GM23338 (cell line): ENCODE measurements at regions not wholly inside any gene's neighbourhood (a gene's known extent, or its start where the extent isn't known, plus 50 kb on each side); places are given as distances from the start of the nearest gene placed in this dataset.

Experiments used
- ATAC-seq: fragments of 200-7000 bp; cut with Tn5 transposase; 3 replicates; pipeline ENCODE4 v1.9.1; 2020
- DNase-seq: peaks from one replicate; pipeline ENCODE4 v3.0.0-alpha.2; 2015; ENCODE audit warnings: low spot score
- H2AFZ ChIP-seq: fragments of 200-600 bp; sonication (generic); 2 replicates; pipeline ENCODE4 v1.8.0; 2016; ENCODE audit warnings: antibody characterized with exemption, mild to moderate bottlenecking, moderate library complexity
- H3F3A ChIP-seq: fragments of 200-600 bp; sonication (generic); replicated peaks from 2 replicates; pipeline ENCODE4 v1.8.0; 2017; ENCODE audit warnings: antibody characterized with exemption, mixed run types, low read depth
- H3K27ac ChIP-seq: fragments of 200-600 bp; sonication (generic); 2 replicates; pipeline ENCODE4 v1.6.1; 2016; ENCODE audit warnings: low read depth
- H3K27me3 ChIP-seq: fragments of 200-600 bp; sonication (generic); 2 replicates; pipeline ENCODE4 v1.8.0; 2016; ENCODE audit warnings: mild to moderate bottlenecking, mixed run types, moderate library complexity; ENCODE audit not compliant: insufficient read depth
- H3K36me3 ChIP-seq: fragments of 200-600 bp; sonication (generic); 2 replicates; pipeline ENCODE4 v1.8.0; 2016; ENCODE audit warnings: mild to moderate bottlenecking; ENCODE audit not compliant: insufficient read depth
- H3K4me1 ChIP-seq: fragments of 200-600 bp; sonication (generic); 2 replicates; pipeline ENCODE4 v1.8.0; 2016; ENCODE audit warnings: mild to moderate bottlenecking, moderate library complexity; ENCODE audit not compliant: insufficient read depth
- H3K4me2 ChIP-seq: fragments of 200-600 bp; sonication (generic); 2 replicates; pipeline ENCODE4 v1.7.1; 2017; ENCODE audit warnings: mixed run types
- H3K4me3 ChIP-seq: fragments of 200-600 bp; sonication (generic); 2 replicates; pipeline ENCODE4 v1.6.1; 2016; ENCODE audit warnings: mixed run types
- H3K79me2 ChIP-seq: fragments of 200-600 bp; sonication (generic); replicated peaks from 2 replicates; pipeline ENCODE4 v1.8.0; 2017; ENCODE audit warnings: mild to moderate bottlenecking; ENCODE audit not compliant: insufficient read depth
- H3K9me2 ChIP-seq: fragments of 200-600 bp; sonication (generic); 2 replicates; pipeline ENCODE4 v1.8.0; 2017; ENCODE audit not compliant: insufficient read depth
- H4K20me1 ChIP-seq: fragments of 200-600 bp; sonication (generic); replicated peaks from 2 replicates; pipeline ENCODE4 v1.8.0; 2017; ENCODE audit warnings: mild to moderate bottlenecking; ENCODE audit not compliant: insufficient read depth
- H3K27ac Mint-ChIP-seq: 2 replicates; pipeline ENCODE4 v1.8.0; 2020; ENCODE audit warnings: inconsistent platforms, mild to moderate bottlenecking, moderate library complexity, mixed read lengths
- H3K27me3 Mint-ChIP-seq: 3 replicates; pipeline ENCODE4 v1.8.0; 2022; ENCODE audit warnings: low read depth, mild to moderate bottlenecking, moderate library complexity, mixed read lengths, inconsistent platforms; ENCODE audit not compliant: insufficient read depth, poor library complexity
- H3K36me3 Mint-ChIP-seq: 3 replicates; pipeline ENCODE4 v1.8.0; 2021; ENCODE audit warnings: low read depth, mild to moderate bottlenecking, inconsistent platforms, moderate library complexity, mixed read lengths
- H3K4me1 Mint-ChIP-seq: 3 replicates; pipeline ENCODE4 v1.8.0; 2020; ENCODE audit warnings: mild to moderate bottlenecking, inconsistent platforms, mixed read lengths
- H3K4me3 Mint-ChIP-seq: 3 replicates; pipeline ENCODE4 v1.8.0; 2021; ENCODE audit warnings: moderate library complexity, mild to moderate bottlenecking, inconsistent platforms, mixed read lengths
- H3K9me3 Mint-ChIP-seq: 3 replicates; pipeline ENCODE4 v1.8.0; 2020; ENCODE audit warnings: moderate library complexity, mild to moderate bottlenecking, inconsistent platforms, mixed read lengths
- CTCF ChIP-seq, 2 experiments: fragments of 200-600 bp in 1 of 2; sonication (generic) in 1 of 2; conservative IDR thresholded peaks; 2 replicates each; pipeline versions ENCODE4 v1.5.1 to v1.6.1; 2016 to 2017; ENCODE audit warnings: antibody characterized with exemption in 2 of 2, low read depth in 2 of 2, mild to moderate bottlenecking in 2 of 2, moderate library complexity in 1 of 2
- EZH2 ChIP-seq: fragments of 200-600 bp; sonication (generic); IDR thresholded peaks from one replicate; pipeline ENCODE4 v1.8.0; 2017; ENCODE audit warnings: antibody characterized with exemption, mild to moderate bottlenecking, low read depth; ENCODE audit not compliant: unreplicated experiment
- JUNB ChIP-seq: IDR thresholded peaks from one replicate; pipeline ENCODE4 v1.6.1; 2016; ENCODE audit warnings: antibody characterized with exemption; ENCODE audit not compliant: unreplicated experiment
- REST ChIP-seq: IDR thresholded peaks from one replicate; pipeline ENCODE4 v1.6.1; 2018; ENCODE audit warnings: antibody characterized with exemption; ENCODE audit not compliant: unreplicated experiment
- ZNF114 ChIP-seq: fragments of 250-450 bp; sonication (Bioruptor Pico); IDR thresholded peaks from 2 replicates; pipeline ENCODE4 v1.5.0; 2020; ENCODE audit warnings: mild to moderate bottlenecking, moderate library complexity
- TF ChIP-seq, protein P1 (sequence below): fragments of 250-450 bp; sonication (Bioruptor Pico); IDR thresholded peaks from 2 replicates; pipeline ENCODE4 v1.5.0; 2020; ENCODE audit warnings: mild to moderate bottlenecking, moderate library complexity

DNA sequence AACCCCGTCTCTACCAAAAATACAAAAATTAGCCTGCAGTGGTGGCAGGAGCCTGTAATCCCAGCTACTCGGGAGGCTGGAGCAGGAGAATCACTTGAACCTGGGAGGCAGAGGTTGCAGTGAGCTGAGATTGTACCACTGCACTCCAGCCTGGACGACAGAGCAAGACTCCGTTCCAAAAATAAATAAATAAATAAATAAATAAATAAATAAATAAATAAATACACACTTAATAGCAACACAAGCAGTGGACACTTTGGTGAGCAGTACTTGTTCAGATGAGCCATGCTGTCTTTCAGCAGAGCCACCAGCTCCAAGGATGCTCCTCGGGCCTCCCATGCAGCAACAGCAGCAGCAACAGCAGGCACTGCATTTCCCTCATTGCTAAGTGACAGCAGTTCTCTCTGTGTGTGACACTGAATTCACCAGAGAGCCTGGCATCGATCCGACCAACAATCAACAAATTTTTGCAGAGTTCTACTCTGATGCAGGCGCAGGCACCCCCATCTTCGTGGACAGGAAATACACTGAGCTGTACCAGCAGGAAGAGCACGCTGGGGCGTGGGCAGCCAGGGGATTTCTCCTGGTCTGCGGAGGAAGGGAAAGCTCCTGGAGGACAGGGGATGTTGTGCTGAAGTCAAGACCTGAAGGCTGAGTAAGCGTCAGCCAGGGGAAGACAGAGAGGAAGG is 54.0 kb upstream of the SNX9 start:
- no peak overlapping the region for H3K27ac Mint-ChIP-seq
- peak overlapping the region; percentile 28; the same call in 1 of the 2 replicates for H2AFZ ChIP-seq
- peaks cover 7% of the 10 kb centered on the region for H3K36me3 Mint-ChIP-seq
- H3K4me1 ChIP-seq, result peaks cover 11% of the 10 kb centered on the region
- no peaks in the 10 kb centered on the region for H3K79me2 ChIP-seq
- no peaks in the 10 kb centered on the region for H3F3A ChIP-seq
- TF ChIP-seq EZH2 (no peak), REST (no peak), JUNB (no peak), CTCF (conservative IDR thresholded peaks at IDR 0.05; ENCODE audit: low read depth in 2 of 2) (no peak), ZNF114 (CRISPR knock-in tag) (no peak)
- TF ChIP-seq, protein P1, sequence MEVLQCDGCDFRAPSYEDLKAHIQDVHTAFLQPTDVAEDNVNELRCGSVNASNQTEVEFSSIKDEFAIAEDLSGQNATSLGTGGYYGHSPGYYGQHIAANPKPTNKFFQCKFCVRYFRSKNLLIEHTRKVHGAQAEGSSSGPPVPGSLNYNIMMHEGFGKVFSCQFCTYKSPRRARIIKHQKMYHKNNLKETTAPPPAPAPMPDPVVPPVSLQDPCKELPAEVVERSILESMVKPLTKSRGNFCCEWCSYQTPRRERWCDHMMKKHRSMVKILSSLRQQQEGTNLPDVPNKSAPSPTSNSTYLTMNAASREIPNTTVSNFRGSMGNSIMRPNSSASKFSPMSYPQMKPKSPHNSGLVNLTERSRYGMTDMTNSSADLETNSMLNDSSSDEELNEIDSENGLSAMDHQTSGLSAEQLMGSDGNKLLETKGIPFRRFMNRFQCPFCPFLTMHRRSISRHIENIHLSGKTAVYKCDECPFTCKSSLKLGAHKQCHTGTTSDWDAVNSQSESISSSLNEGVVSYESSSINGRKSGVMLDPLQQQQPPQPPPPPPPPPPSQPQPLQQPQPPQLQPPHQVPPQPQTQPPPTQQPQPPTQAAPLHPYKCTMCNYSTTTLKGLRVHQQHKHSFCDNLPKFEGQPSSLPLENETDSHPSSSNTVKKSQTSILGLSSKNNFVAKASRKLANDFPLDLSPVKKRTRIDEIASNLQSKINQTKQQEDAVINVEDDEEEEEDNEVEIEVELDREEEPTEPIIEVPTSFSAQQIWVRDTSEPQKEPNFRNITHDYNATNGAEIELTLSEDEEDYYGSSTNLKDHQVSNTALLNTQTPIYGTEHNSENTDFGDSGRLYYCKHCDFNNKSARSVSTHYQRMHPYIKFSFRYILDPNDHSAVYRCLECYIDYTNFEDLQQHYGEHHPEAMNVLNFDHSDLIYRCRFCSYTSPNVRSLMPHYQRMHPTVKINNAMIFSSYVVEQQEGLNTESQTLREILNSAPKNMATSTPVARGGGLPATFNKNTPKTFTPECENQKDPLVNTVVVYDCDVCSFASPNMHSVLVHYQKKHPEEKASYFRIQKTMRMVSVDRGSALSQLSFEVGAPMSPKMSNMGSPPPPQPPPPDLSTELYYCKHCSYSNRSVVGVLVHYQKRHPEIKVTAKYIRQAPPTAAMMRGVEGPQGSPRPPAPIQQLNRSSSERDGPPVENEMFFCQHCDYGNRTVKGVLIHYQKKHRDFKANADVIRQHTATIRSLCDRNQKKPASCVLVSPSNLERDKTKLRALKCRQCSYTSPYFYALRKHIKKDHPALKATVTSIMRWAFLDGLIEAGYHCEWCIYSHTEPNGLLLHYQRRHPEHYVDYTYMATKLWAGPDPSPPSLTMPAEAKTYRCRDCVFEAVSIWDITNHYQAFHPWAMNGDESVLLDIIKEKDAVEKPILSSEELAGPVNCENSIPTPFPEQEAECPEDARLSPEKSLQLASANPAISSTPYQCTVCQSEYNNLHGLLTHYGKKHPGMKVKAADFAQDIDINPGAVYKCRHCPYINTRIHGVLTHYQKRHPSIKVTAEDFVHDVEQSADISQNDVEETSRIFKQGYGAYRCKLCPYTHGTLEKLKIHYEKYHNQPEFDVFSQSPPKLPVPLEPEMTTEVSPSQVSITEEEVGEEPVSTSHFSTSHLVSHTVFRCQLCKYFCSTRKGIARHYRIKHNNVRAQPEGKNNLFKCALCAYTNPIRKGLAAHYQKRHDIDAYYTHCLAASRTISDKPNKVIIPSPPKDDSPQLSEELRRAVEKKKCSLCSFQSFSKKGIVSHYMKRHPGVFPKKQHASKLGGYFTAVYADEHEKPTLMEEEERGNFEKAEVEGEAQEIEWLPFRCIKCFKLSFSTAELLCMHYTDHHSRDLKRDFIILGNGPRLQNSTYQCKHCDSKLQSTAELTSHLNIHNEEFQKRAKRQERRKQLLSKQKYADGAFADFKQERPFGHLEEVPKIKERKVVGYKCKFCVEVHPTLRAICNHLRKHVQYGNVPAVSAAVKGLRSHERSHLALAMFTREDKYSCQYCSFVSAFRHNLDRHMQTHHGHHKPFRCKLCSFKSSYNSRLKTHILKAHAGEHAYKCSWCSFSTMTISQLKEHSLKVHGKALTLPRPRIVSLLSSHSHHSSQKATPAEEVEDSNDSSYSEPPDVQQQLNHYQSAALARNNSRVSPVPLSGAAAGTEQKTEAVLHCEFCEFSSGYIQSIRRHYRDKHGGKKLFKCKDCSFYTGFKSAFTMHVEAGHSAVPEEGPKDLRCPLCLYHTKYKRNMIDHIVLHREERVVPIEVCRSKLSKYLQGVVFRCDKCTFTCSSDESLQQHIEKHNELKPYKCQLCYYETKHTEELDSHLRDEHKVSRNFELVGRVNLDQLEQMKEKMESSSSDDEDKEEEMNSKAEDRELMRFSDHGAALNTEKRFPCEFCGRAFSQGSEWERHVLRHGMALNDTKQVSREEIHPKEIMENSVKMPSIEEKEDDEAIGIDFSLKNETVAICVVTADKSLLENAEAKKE (CRISPR knock-in tag), result no peak
- H3K9me3 Mint-ChIP-seq, result peaks cover 8% of the 10 kb centered on the region
- H4K20me1 ChIP-seq, result no peaks in the 10 kb centered on the region
- no peaks in the 10 kb centered on the region for H3K27me3 ChIP-seq
- H3K36me3 ChIP-seq, result no peaks in the 10 kb centered on the region
- H3K4me2 ChIP-seq, result no peak overlapping the region
- H3K9me2 ChIP-seq, result peaks cover 13% of the 10 kb centered on the region; the same call in 1 of the 2 replicates
- H3K4me3 ChIP-seq, result no peak overlapping the region
- peaks cover 37% of the 10 kb centered on the region for H3K4me1 Mint-ChIP-seq
- no peak overlapping the region for H3K27ac ChIP-seq
- peaks cover 9% of the 10 kb centered on the region for H3K27me3 Mint-ChIP-seq
- DNase-seq (no peak), ATAC-seq (no peak)
- H3K4me3 Mint-ChIP-seq, result no peak overlapping the region
